GM23338 (cell line): ENCODE measurements at regions not wholly inside any gene's neighbourhood (a gene's known extent, or its start where the extent isn't known, plus 50 kb on each side); places are given as distances from the start of the nearest gene placed in this dataset.

Experiments used
- EZH2 ChIP-seq: fragments of 200-600 bp; sonication (generic); IDR thresholded peaks from one replicate; pipeline ENCODE4 v1.8.0; 2017; ENCODE audit warnings: antibody characterized with exemption, mild to moderate bottlenecking, low read depth; ENCODE audit not compliant: unreplicated experiment
- EZH2phosphoT487 ChIP-seq: fragments of 200-600 bp; sonication (generic); IDR thresholded peaks from one replicate; pipeline ENCODE4 v1.8.1; 2018; ENCODE audit warnings: antibody characterized with exemption; ENCODE audit not compliant: unreplicated experiment
- POLR2AphosphoS5 ChIP-seq: IDR thresholded peaks from 2 replicates; pipeline ENCODE4 v1.6.1; 2016; ENCODE audit warnings: antibody characterized with exemption, low read depth
- TF ChIP-seq, protein P1 (sequence below), 2 experiments: fragments of 200-600 bp in 1 of 2; sonication (generic) in 1 of 2; conservative IDR thresholded peaks; 2 replicates each; pipeline versions ENCODE4 v1.5.1 to v1.6.1; 2016 to 2017; ENCODE audit warnings: antibody characterized with exemption in 2 of 2, low read depth in 2 of 2, mild to moderate bottlenecking in 2 of 2, moderate library complexity in 1 of 2
- TF ChIP-seq, protein P2 (sequence below): IDR thresholded peaks from one replicate; pipeline ENCODE4 v1.6.1; 2018; ENCODE audit warnings: antibody characterized with exemption; ENCODE audit not compliant: unreplicated experiment

DNA sequence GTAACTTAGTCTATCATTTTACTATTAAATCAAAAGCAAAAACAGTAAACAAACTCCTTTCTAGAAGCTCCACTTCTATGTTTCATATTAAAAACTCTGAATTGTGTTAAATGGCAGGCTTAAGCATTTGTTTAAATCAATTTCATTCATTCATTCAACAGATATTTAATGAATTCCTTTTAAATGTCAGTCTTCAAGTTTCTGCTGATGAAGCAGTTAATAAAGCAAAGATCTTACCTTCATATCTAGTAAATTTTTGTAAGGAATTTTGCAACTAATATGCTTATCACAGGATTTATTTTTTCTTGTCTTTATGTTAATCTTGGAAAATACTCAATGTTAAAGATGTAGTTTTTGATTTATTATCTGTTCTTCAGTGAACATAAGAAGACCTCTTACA, 54.1 kb upstream of the RGS18 start:
- TF ChIP-seq POLR2AphosphoS5 (no peak), EZH2phosphoT487 (no peak), EZH2 (no peak)
- TF ChIP-seq, protein P1, sequence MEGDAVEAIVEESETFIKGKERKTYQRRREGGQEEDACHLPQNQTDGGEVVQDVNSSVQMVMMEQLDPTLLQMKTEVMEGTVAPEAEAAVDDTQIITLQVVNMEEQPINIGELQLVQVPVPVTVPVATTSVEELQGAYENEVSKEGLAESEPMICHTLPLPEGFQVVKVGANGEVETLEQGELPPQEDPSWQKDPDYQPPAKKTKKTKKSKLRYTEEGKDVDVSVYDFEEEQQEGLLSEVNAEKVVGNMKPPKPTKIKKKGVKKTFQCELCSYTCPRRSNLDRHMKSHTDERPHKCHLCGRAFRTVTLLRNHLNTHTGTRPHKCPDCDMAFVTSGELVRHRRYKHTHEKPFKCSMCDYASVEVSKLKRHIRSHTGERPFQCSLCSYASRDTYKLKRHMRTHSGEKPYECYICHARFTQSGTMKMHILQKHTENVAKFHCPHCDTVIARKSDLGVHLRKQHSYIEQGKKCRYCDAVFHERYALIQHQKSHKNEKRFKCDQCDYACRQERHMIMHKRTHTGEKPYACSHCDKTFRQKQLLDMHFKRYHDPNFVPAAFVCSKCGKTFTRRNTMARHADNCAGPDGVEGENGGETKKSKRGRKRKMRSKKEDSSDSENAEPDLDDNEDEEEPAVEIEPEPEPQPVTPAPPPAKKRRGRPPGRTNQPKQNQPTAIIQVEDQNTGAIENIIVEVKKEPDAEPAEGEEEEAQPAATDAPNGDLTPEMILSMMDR (conservative IDR thresholded peaks at IDR 0.05; ENCODE audit: low read depth in 2 of 2) = no peak
- TF ChIP-seq, protein P2, sequence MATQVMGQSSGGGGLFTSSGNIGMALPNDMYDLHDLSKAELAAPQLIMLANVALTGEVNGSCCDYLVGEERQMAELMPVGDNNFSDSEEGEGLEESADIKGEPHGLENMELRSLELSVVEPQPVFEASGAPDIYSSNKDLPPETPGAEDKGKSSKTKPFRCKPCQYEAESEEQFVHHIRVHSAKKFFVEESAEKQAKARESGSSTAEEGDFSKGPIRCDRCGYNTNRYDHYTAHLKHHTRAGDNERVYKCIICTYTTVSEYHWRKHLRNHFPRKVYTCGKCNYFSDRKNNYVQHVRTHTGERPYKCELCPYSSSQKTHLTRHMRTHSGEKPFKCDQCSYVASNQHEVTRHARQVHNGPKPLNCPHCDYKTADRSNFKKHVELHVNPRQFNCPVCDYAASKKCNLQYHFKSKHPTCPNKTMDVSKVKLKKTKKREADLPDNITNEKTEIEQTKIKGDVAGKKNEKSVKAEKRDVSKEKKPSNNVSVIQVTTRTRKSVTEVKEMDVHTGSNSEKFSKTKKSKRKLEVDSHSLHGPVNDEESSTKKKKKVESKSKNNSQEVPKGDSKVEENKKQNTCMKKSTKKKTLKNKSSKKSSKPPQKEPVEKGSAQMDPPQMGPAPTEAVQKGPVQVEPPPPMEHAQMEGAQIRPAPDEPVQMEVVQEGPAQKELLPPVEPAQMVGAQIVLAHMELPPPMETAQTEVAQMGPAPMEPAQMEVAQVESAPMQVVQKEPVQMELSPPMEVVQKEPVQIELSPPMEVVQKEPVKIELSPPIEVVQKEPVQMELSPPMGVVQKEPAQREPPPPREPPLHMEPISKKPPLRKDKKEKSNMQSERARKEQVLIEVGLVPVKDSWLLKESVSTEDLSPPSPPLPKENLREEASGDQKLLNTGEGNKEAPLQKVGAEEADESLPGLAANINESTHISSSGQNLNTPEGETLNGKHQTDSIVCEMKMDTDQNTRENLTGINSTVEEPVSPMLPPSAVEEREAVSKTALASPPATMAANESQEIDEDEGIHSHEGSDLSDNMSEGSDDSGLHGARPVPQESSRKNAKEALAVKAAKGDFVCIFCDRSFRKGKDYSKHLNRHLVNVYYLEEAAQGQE = no peak
